ENCODE measurements at regions not wholly inside any gene's neighbourhood (a gene's known extent, or its start where the extent isn't known, plus 50 kb on each side); places are given as distances from the start of the nearest gene placed in this dataset.
"Not testable (repeated sequence)": the region's sequence is repeated elsewhere in the genome, so short reads cannot be mapped to it uniquely, and the experiment has no call there.

GRCh38 chr20:22949331-22950109 is 85.6 kb upstream of the SSTR4 start:
- no peak for DNase-seq (ENCODE audit: low read depth, low spot score)

GRCh38 chr20:22951966-22952365 is 83.1 kb upstream of the SSTR4 start:
- DNase-seq (ENCODE audit: low read depth, low spot score): no peak

GRCh38 chr20:22954661-22955060 is 80.5 kb upstream of the SSTR4 start:
- no peak for DNase-seq (ENCODE audit: low read depth, low spot score)

GRCh38 chr20:22958390-22958789 is 76.7 kb upstream of the SSTR4 start:
- DNase-seq (ENCODE audit: low read depth, low spot score): no peak

GRCh38 chr20:22962567-22963439 is 72.3 kb upstream of the SSTR4 start:
- DNase-seq (ENCODE audit: low read depth, low spot score): no peak

- DNase-seq (ENCODE audit: low read depth, low spot score): no peak
These were observed 71.5 kb upstream of the SSTR4 start for GRCh38 chr20:22963581-22963980.

DNA sequence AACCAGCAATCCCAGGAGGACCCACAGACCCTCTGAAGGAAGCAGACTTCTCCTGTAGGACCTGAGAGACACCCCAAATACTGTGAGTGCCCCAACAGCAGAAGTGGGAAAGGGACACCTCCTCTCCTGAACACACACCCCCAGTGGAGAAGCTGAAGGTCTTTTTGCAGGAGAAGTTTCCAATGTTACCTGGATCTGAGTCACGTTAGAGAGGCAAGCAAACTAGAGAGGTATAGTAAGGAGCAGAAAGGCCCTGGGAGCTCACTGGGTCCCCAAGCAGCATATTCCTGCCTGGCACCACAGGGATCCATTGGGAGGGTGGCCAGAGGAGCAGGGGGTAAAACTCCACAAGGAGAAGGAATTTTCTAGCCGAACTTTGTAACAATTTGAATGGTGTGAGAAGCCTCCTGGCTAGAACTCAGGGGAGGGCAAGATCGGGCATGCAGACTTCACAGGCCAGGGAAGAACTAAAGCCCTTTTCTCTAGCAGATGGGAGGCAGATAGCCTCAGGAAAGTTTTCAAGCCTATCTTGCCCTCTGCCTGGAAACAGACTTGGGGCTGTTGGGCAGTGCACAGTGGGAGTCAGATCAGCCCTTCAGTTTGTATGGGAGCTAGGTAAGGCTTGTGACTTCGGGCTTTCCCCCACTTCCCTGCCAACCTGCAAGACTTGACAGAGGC is 68.2 kb upstream of the SSTR4 start:
- DNase-seq (ENCODE audit: low read depth, low spot score): no peak

DNA sequence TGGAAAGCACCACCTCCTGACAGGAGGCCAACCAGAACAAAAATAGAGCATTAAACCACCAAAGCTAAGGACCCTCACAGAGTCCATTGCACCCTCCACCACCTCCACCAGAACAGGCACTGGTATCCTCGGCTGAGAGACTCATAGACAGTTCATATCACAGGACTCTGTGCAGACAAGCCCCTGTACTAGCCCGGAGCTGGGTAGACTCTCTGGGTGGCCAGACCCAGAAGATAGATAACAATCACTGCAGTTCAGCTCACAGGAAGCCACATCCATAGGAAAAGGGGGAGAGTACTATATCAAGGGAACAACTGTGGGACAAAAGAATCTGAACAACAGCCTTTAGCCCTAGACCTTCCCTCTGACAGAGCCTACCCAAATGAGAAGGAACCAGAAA is 67.4 kb upstream of the SSTR4 start:
- not testable (repeated sequence) for DNase-seq (ENCODE audit: low read depth, low spot score)

DNA sequence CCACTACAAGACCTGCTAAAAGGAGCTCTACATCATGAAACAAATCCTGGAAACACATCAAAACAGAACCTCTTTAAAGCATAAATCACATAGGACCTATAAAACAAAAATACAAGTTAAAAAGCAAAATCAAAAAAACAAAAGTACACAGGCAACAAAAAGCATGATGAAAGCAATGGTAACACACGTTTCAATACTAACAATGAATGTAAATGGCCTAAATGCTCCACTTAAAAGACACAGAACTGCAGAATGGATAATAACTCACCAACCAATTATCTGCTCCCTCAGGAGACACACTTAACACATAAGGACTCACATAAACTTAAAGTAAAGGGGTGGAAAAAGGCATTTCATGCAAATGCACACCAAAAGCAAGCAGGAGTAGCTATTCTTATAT is 66.1 kb upstream of the SSTR4 start:
- not testable (repeated sequence) for DNase-seq (ENCODE audit: low read depth, low spot score)

DNA sequence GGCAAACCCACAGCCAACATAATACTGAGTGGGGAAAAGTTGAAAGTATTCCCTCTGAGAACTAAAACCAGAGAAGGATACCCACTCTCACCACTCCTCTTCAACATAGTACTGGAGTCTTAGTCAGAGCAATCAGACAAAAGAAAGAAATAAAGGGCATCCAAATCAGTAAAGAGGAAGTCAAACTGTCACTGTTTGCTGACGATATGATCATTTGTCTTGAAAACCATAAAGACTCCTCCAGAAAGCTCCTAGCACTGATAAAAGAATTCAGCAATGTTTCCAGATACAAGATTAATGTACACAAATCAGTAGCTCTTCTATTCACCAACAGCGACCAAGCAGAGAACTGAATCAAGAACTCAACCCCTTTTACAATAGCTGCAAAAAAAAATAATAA is 64.0 kb upstream of the SSTR4 start:
- DNase-seq (ENCODE audit: low read depth, low spot score): not testable (repeated sequence)

GRCh38 chr20:22974354-22974753 is 60.8 kb upstream of the SSTR4 start:
- no peak for DNase-seq (ENCODE audit: low read depth, low spot score)

GRCh38 chr20:22977047-22977785 is 57.9 kb upstream of the SSTR4 start:
- DNase-seq (ENCODE audit: low read depth, low spot score): no peak

GRCh38 chr20:22984008-22984407 is 51.1 kb upstream of the SSTR4 start:
- no peak for DNase-seq (ENCODE audit: low read depth, low spot score)

DNA sequence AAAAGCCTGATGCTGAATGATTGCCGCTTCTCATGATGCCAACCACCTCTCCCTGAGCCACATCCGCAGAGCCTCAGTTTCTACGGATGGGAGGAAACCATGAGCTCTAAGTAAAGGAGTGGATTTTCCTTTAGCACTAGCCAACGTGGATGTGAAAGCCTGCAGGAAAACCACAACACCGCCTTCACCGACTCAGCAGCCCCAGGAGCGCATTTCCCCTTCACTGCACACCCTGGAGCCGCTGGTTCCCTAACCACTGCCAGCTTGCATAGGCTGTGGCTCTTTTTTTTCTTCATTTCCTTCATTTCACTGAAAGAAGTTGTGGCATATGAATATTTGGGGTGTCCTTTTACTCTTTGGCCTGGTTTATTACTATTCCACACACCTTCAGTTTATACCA is 50.5 kb upstream of the SSTR4 start:
- DNase-seq (ENCODE audit: low read depth, low spot score): no peak

- no peak for DNase-seq (ENCODE audit: low read depth, low spot score)
These were observed 49.8 kb upstream of the SSTR4 start for GRCh38 chr20:22985239-22985778.

All from brain pericyte (primary cell).